ENCODE measurements at regions not wholly inside any gene's neighbourhood (a gene's known extent, or its start where the extent isn't known, plus 50 kb on each side); places are given as distances from the start of the nearest gene placed in this dataset.
A peak's percentile ranks its signal among the peaks of the same experiment; 100 is the strongest.

DNA sequence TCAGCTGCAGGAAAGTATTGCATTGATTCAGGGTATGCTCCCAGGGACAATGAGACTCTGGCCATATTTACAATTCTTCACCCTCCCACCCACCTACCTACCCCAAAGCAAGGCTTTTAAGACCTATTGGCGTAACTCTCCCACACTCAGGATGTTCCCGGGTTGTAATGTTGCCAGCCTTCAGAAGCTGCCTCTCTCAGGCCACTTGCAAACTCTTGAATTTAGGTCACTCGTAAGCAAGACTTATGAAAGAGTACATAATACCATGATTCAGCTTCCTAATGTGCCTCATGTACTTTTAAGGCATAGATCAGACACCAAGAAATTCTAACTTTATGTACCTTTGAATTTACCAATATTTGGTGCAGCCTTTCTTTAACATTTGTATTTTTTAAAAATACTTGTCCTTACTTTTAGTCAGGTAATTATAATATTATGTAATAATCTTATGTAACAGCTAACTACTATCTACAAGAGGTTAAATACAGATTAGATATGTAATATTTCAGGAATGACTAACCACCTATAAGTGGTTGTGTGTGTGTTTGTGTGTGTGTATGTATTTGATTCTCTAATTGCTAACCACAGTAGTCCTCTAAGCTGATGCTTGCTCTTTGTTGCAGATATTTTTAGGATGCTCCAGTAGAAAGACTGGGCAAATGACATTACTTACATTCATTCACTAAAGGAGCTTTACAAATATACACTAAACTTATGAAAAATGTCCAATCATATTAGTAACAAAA lies 630.5 kb upstream of the MEF2C start:
- no peak for TF ChIP-seq CTCF (IDR thresholded peaks at IDR 0.05; ENCODE audit: insufficient read depth, low read depth, low read length, missing control alignments)
- DNase-seq (ENCODE audit: low read depth), result no peak
- H3K4me3 ChIP-seq (ENCODE audit: low read length), result no peak overlapping the region

DNA sequence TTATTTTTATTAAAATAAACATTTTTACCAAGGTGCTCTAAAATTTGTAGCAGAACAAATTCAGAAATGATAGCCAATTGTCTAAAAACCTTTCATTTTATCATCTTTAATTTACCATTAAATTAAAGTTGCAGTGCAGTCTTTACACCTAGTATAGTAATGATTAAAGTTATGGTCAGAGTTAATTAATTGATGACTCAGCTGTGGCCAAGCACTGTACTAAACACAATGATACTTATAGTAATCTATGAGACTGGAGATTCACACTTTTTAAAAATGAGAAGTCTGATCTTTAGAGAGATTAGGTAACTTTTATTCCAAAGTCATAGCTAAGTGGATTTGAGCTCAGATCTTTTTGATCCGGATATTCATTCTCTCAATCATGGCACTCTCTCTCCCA lies 621.1 kb upstream of the MEF2C start:
- no peak overlapping the region for H3K4me3 ChIP-seq (ENCODE audit: low read length)
- TF ChIP-seq CTCF (IDR thresholded peaks at IDR 0.05; ENCODE audit: insufficient read depth, low read depth, low read length, missing control alignments), result no peak
- DNase-seq (ENCODE audit: low read depth), result no peak

DNA sequence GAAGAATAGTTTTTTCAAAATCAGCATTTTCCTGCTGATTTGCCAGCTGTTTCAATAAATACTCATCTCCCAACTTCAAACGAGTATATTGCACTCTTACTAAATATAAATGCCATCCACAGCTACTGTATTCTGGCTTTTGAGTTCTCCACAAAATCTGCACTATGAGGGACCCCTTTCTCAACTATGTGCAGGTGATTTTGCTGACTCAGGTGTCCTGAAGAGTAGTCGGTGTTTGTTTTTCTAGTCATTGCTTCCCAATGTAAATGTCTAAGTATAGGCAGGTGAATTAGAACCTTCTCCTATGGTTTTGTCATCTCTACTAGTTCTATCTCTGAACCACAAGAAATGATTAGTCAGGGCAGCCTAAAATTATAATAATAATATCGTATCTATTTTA lies 616.8 kb upstream of the MEF2C start:
- TF ChIP-seq CTCF (IDR thresholded peaks at IDR 0.05; ENCODE audit: insufficient read depth, low read depth, low read length, missing control alignments), result no peak
- no peak overlapping the region for H3K4me3 ChIP-seq (ENCODE audit: low read length)
- DNase-seq (ENCODE audit: low read depth), result no peak

GRCh38 chr5:89498699-89499098 lies 615.7 kb upstream of the MEF2C start:
- DNase-seq (ENCODE audit: low read depth), result no peak
- no peak for TF ChIP-seq CTCF (IDR thresholded peaks at IDR 0.05; ENCODE audit: insufficient read depth, low read depth, low read length, missing control alignments)
- no peak overlapping the region for H3K4me3 ChIP-seq (ENCODE audit: low read length)

DNA sequence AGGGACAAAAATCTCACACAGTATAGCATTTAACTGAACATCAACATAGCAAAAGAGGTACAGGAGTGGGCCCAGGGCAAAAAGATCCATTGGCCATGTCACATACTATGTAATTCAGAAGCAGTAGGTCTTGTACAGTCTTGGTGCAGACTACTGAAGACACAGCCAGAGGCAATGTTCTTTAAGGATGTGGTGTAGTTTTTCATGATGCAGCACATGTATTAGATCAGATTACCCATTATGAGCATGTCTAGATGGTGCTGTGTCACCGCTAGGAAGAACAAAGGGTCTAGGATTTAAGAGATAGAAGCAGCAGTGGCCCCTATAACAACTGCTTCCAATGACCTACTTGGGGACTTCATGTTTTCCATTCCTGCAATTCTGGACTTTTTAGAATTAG lies 610.4 kb upstream of the MEF2C start:
- no peak for TF ChIP-seq CTCF (IDR thresholded peaks at IDR 0.05; ENCODE audit: insufficient read depth, low read depth, low read length, missing control alignments)
- no peak overlapping the region for H3K4me3 ChIP-seq (ENCODE audit: low read length)
- DNase-seq (ENCODE audit: low read depth), result peak; percentile 15

DNA sequence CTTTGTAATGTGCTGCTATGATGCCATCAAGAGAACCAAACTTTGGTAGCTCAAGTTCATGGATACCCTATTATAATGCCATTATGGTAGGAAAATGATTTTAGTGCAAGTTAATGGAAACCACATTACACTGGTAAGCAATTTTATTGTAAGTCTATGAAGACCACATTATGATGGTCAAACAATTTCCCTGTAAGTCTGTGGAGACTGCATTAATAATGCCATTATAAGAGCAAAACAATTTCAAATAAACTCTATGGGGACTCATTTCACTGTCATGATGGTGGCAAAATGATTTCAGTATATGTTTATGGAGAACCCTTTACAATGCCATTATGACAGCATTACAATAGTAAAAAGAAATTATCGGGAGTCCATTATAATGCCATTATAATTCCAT lies 602.0 kb upstream of the MEF2C start:
- TF ChIP-seq CTCF (IDR thresholded peaks at IDR 0.05; ENCODE audit: insufficient read depth, low read depth, low read length, missing control alignments), result no peak
- no peak overlapping the region for H3K4me3 ChIP-seq (ENCODE audit: low read length)
- no peak for DNase-seq (ENCODE audit: low read depth)

DNA sequence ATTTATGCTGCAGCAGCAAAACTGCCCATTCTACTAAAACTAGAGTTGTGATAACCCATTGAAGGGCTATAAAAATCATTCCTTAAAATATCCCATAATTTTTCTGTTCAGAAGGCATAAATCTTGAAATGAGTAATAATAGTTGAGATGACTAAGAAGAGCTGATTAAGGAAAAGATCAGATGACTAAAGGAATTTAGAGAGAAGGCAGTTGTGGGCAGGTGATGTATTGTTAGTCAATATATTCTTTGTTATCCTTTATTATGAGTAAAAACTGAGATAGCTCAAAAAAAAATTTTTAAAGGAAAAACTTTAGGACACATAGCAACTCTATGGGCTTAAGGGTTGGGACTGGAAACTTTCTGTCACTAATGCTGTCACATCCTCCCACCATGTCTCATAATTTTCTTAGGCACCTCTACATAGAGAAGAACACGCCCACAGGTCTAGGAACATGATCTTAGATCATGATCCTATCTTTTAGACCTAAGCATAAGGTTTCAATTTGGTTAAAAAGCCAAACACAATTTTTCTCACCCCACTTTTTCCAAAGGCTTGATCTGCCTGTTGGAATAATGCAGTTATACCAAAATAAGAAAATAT lies 597.5 kb upstream of the MEF2C start:
- TF ChIP-seq CTCF (IDR thresholded peaks at IDR 0.05; ENCODE audit: insufficient read depth, low read depth, low read length, missing control alignments), result no peak
- H3K4me3 ChIP-seq (ENCODE audit: low read length), result no peak overlapping the region
- peak; percentile 38 for DNase-seq (ENCODE audit: low read depth)
